T-cell (primary cell): ENCODE measurements at regions not wholly inside any gene's neighbourhood (a gene's known extent, or its start where the extent isn't known, plus 50 kb on each side); places are given as distances from the start of the nearest gene placed in this dataset.

Experiments used
- ATAC-seq, 4 experiments: fragments of 200-7000 bp in 3 of 4; fragments of 150-1000 bp in 1 of 4; cut with Tn5 transposase; replicated peaks in 1 of 4; 1 replicate in 3 of 4; 2 replicates in 1 of 4; pipeline ENCODE4 v1.10.0; 2021; ENCODE audit warnings: moderate library complexity in 3 of 4, mild to moderate bottlenecking in 2 of 4, moderate number of reproducible peaks in 1 of 4
- CTCF ChIA-PET, 2 donors: fragments of 300-600 bp; sonication (Branson Sonifier 250); formaldehyde crosslinking; loops; one replicate each; lab custom pipeline; 2022; ENCODE audit warnings: antibody characterized with exemption in 2 of 2; lab: Charles Lee
- POLR2A ChIA-PET, 2 donors: fragments of 300-600 bp; sonication (Branson Sonifier 250); formaldehyde crosslinking; loops; one replicate each; lab custom pipeline; 2022; ENCODE audit warnings: antibody characterized with exemption in 2 of 2; lab: Charles Lee
- DNase-seq, 35 experiments: peaks; one replicate each; pipeline versions ENCODE4 v3.0.0 to v3.0.0-alpha.2; 2013 to 2023
- H3K27ac ChIP-seq: one replicate; pipeline ENCODE4 v1.5.1; 2013; ENCODE audit warnings: low read length
- H3K27me3 ChIP-seq, 2 experiments: replicated peaks in 1 of 2; 1 replicate in 1 of 2; 2 replicates in 1 of 2; pipeline versions ENCODE4 v1.6.1 to v1.7.0; 2013; ENCODE audit warnings: low read length in 1 of 2, mixed read lengths in 1 of 2; ENCODE audit not compliant: control insufficient read depth in 2 of 2, insufficient read depth in 2 of 2; ENCODE audit errors: extremely low read depth in 1 of 2
- H3K36me3 ChIP-seq, 2 donors: 1 replicate in 1 of 2; 2 replicates in 1 of 2; pipeline versions ENCODE4 v1.6.1 to v1.7.0; 2013; ENCODE audit warnings: low read length in 1 of 2; ENCODE audit not compliant: control insufficient read depth in 2 of 2, insufficient read depth in 1 of 2; ENCODE audit errors: extremely low read depth in 1 of 2
- H3K4me1 ChIP-seq, 2 experiments: 1 replicate in 1 of 2; 2 replicates in 1 of 2; pipeline versions ENCODE4 v1.6.1 to v1.7.0; 2013; ENCODE audit warnings: low read length in 2 of 2, mixed read lengths in 1 of 2; ENCODE audit not compliant: insufficient read depth in 2 of 2, control insufficient read depth in 1 of 2; ENCODE audit errors: extremely low read depth in 1 of 2
- H3K4me3 ChIP-seq, 2 donors: 1 replicate in 1 of 2; 2 replicates in 1 of 2; pipeline versions ENCODE4 v1.5.1 to v1.7.0; 2013; ENCODE audit warnings: mild to moderate bottlenecking in 2 of 2, low read length in 1 of 2, moderate library complexity in 1 of 2; ENCODE audit not compliant: control insufficient read depth in 1 of 2; ENCODE audit errors: extremely low read depth in 1 of 2
- H3K9me3 ChIP-seq: 2 replicates; pipeline ENCODE4 v1.7.0; 2013
- H3K27ac Mint-ChIP-seq, 2 donors: one replicate each; pipeline ENCODE4 v1.8.0; 2020 to 2021; ENCODE audit warnings: mild to moderate bottlenecking in 2 of 2, mixed read lengths in 2 of 2
- H3K27me3 Mint-ChIP-seq, 2 donors: one replicate each; pipeline ENCODE4 v1.8.0; 2021 to 2022; ENCODE audit warnings: mixed read lengths in 2 of 2
- H3K36me3 Mint-ChIP-seq: one replicate; pipeline ENCODE4 v1.8.0; 2021; ENCODE audit warnings: mixed read lengths
- H3K4me1 Mint-ChIP-seq, 3 donors: one replicate each; pipeline ENCODE4 v1.8.0; 2020 to 2022; ENCODE audit warnings: mixed read lengths in 3 of 3, mild to moderate bottlenecking in 1 of 3
- H3K4me3 Mint-ChIP-seq, 3 donors: one replicate each; pipeline ENCODE4 v1.8.0; 2020 to 2022; ENCODE audit warnings: mild to moderate bottlenecking in 3 of 3, mixed read lengths in 3 of 3, moderate library complexity in 3 of 3
- H3K9me3 Mint-ChIP-seq, 3 donors: one replicate each; pipeline ENCODE4 v1.8.0; 2020 to 2022; ENCODE audit warnings: mixed read lengths in 3 of 3
- WGBS: methylation state at CpG from one replicate; pipeline ENCODE4 v1.1.5; 2013; ENCODE audit warnings: missing lambda C conversion rate; ENCODE audit not compliant: insufficient coverage; 5-methylcytosine and 5-hydroxymethylcytosine counted together

- WGBS: 67% methylated on average over 1 of the region's 5 CpGs
- no peaks in the 10 kb centered on the region for H3K4me1 Mint-ChIP-seq
These were observed 745.3 kb downstream of the TUSC7 start for GRCh38 chr3:117454908-117455307.

GRCh38 chr3:117455782-117456181 is 746.2 kb downstream of the TUSC7 start:
- no peaks in the 10 kb centered on the region for H3K4me1 Mint-ChIP-seq

More at GRCh38 chr3:117454908-117455307, 745.3 kb downstream of the TUSC7 start:
- Histone ChIP-seq H3K4me3 (no peak overlapping the region), H3K9me3 (no peaks in the 10 kb centered on the region), H3K4me1 (no peaks in the 10 kb centered on the region), H3K36me3 (no peaks in the 10 kb centered on the region), H3K27me3 (no peaks in the 10 kb centered on the region), H3K27ac (no peak overlapping the region)
- no peak for DNase-seq
- ChIA-PET POLR2A (no interaction called here), CTCF (no interaction called here)
- no peaks in the 10 kb centered on the region for H3K27me3 Mint-ChIP-seq
- no peak overlapping the region for H3K27ac Mint-ChIP-seq
- peaks cover 0 to 4% (median 0%) of the 10 kb centered on the region in 3 donors for H3K9me3 Mint-ChIP-seq
- no peak overlapping the region for H3K4me3 Mint-ChIP-seq
- no peaks in the 10 kb centered on the region for H3K36me3 Mint-ChIP-seq
- no peak for ATAC-seq

GRCh38 chr3:117463276-117464115 is 753.9 kb downstream of the TUSC7 start:
- Histone ChIP-seq H3K27me3 (no peaks in the 10 kb centered on the region), H3K4me3 (no peak overlapping the region), H3K4me1 (no peaks in the 10 kb centered on the region), H3K36me3 (no peaks in the 10 kb centered on the region), H3K27ac (no peak overlapping the region), H3K9me3 (no peaks in the 10 kb centered on the region)
- Mint-ChIP-seq H3K4me1 (no peaks in the 10 kb centered on the region), H3K36me3 (no peaks in the 10 kb centered on the region), H3K27ac (no peak overlapping the region), H3K9me3 (peaks cover 3 to 12% (median 7%) of the 10 kb centered on the region in 3 donors), H3K4me3 (no peak overlapping the region), H3K27me3 (no peaks in the 10 kb centered on the region)
- WGBS: no CpG with 5 or more reads among the region's 1 CpG
- no peak for DNase-seq
- ChIA-PET POLR2A (no interaction called here), CTCF (interaction anchor here in 1 of 2 donors (0.5 kb wide), 1 partner anchor 136 kb away, joined by 3 read pairs; no protein-coding TSS in a partner anchor)
- no peak for ATAC-seq

More at GRCh38 chr3:117455782-117456181, 746.2 kb downstream of the TUSC7 start:
- ChIA-PET CTCF (no interaction called here), POLR2A (no interaction called here)
- no peak for DNase-seq
- no peak for ATAC-seq
- Mint-ChIP-seq H3K27me3 (no peaks in the 10 kb centered on the region), H3K36me3 (no peaks in the 10 kb centered on the region), H3K27ac (no peak overlapping the region), H3K9me3 (peaks cover 0 to 9% (median 0%) of the 10 kb centered on the region in 3 donors), H3K4me3 (no peak overlapping the region)
- H3K4me3 ChIP-seq: no peak overlapping the region
- H3K9me3 ChIP-seq: no peaks in the 10 kb centered on the region
- H3K4me1 ChIP-seq: no peaks in the 10 kb centered on the region
- no peaks in the 10 kb centered on the region for H3K36me3 ChIP-seq
- H3K27me3 ChIP-seq: no peaks in the 10 kb centered on the region
- WGBS: 79% methylated on average over 2 of the region's 6 CpGs
- H3K27ac ChIP-seq: no peak overlapping the region

GRCh38 chr3:117471831-117472230 is 762.3 kb downstream of the TUSC7 start:
- no peak overlapping the region for H3K4me3 ChIP-seq
- no peaks in the 10 kb centered on the region for H3K36me3 Mint-ChIP-seq
- peaks cover 0 to 14% (median 14%) of the 10 kb centered on the region in 3 donors for H3K9me3 Mint-ChIP-seq
- no CpG with 5 or more reads among the region's 1 CpG for WGBS
- DNase-seq (no peak), ATAC-seq (no peak)
- H3K9me3 ChIP-seq: no peaks in the 10 kb centered on the region
- no peak overlapping the region for H3K27ac Mint-ChIP-seq
- no peaks in the 10 kb centered on the region for H3K4me1 Mint-ChIP-seq
- no peak overlapping the region for H3K27ac ChIP-seq
- no peaks in the 10 kb centered on the region for H3K27me3 Mint-ChIP-seq
- no peaks in the 10 kb centered on the region for H3K36me3 ChIP-seq
- CTCF ChIA-PET: no interaction called here
- H3K27me3 ChIP-seq: no peaks in the 10 kb centered on the region
- H3K4me3 Mint-ChIP-seq: no peak overlapping the region
- no peaks in the 10 kb centered on the region for H3K4me1 ChIP-seq
- POLR2A ChIA-PET: no interaction called here

GRCh38 chr3:117473981-117474538 is 764.5 kb downstream of the TUSC7 start:
- no peak overlapping the region for H3K4me3 Mint-ChIP-seq
- POLR2A ChIA-PET: no interaction called here

GRCh38 chr3:117476572-117476971 is 767.0 kb downstream of the TUSC7 start:
- no peaks in the 10 kb centered on the region for H3K4me1 ChIP-seq
- no peak overlapping the region for H3K27ac ChIP-seq
- ChIA-PET POLR2A (no interaction called here), CTCF (no interaction called here)
- Mint-ChIP-seq H3K27me3 (no peaks in the 10 kb centered on the region), H3K9me3 (peaks cover 6 to 15% (median 10%) of the 10 kb centered on the region in 3 donors), H3K27ac (no peak overlapping the region), H3K36me3 (no peaks in the 10 kb centered on the region), H3K4me1 (no peaks in the 10 kb centered on the region), H3K4me3 (no peak overlapping the region)
- 48% methylated on average over 2 of the region's 2 CpGs for WGBS
- ATAC-seq (no peak), DNase-seq (no peak)
- H3K9me3 ChIP-seq: no peaks in the 10 kb centered on the region
- H3K36me3 ChIP-seq: no peaks in the 10 kb centered on the region
- no peaks in the 10 kb centered on the region for H3K27me3 ChIP-seq
- no peak overlapping the region for H3K4me3 ChIP-seq

More at GRCh38 chr3:117473981-117474538, 764.5 kb downstream of the TUSC7 start:
- no peaks in the 10 kb centered on the region for H3K9me3 ChIP-seq
- 87% methylated on average over 4 of the region's 8 CpGs for WGBS
- H3K4me3 ChIP-seq: no peak overlapping the region
- DNase-seq (no peak), ATAC-seq (no peak)
- Mint-ChIP-seq H3K4me1 (no peaks in the 10 kb centered on the region), H3K27ac (no peak overlapping the region), H3K9me3 (peaks cover 0 to 10% (median 10%) of the 10 kb centered on the region in 3 donors), H3K27me3 (no peaks in the 10 kb centered on the region), H3K36me3 (no peaks in the 10 kb centered on the region)
- H3K36me3 ChIP-seq: no peaks in the 10 kb centered on the region
- CTCF ChIA-PET: no interaction called here
- H3K27ac ChIP-seq: no peak overlapping the region
- no peaks in the 10 kb centered on the region for H3K27me3 ChIP-seq
- H3K4me1 ChIP-seq: no peaks in the 10 kb centered on the region
